WERI-Rb-1 (cell line): ENCODE measurements at regions not wholly inside any gene's neighbourhood (a gene's known extent, or its start where the extent isn't known, plus 50 kb on each side); places are given as distances from the start of the nearest gene placed in this dataset.
"Not testable (repeated sequence)": the region's sequence is repeated elsewhere in the genome, so short reads cannot be mapped to it uniquely, and the experiment has no call there.

ENCODE experiments used
- DNase-seq: peaks from one replicate; pipeline ENCODE4 v3.0.0-alpha.2; 2020
- H3K27ac ChIP-seq: fragments of 250-450 bp; sonication (Bioruptor Pico); 2 replicates; pipeline ENCODE4 v1.5.1; 2020; ENCODE audit warnings: mild to moderate bottlenecking, moderate library complexity
- H3K27me3 ChIP-seq: fragments of 250-450 bp; sonication (Bioruptor Pico); 2 replicates; pipeline ENCODE4 v1.5.1; 2021; ENCODE audit warnings: mild to moderate bottlenecking, low read depth, moderate library complexity; ENCODE audit not compliant: insufficient read depth, severe bottlenecking
- H3K36me3 ChIP-seq: fragments of 250-450 bp; sonication (Bioruptor Pico); 2 replicates; pipeline ENCODE4 v1.5.1; 2020; ENCODE audit warnings: mild to moderate bottlenecking, moderate library complexity
- H3K4me3 ChIP-seq: 2 replicates; pipeline ENCODE4 v1.5.1; 2011; ENCODE audit warnings: low read depth, mild to moderate bottlenecking, control low read depth, low read length
- H3K9me3 ChIP-seq: fragments of 250-450 bp; sonication (Bioruptor Pico); 2 replicates; pipeline ENCODE4 v1.5.1; 2021; ENCODE audit warnings: mild to moderate bottlenecking, moderate library complexity; ENCODE audit not compliant: severe bottlenecking
- CTCF ChIP-seq: IDR thresholded peaks from 2 replicates; pipeline ENCODE4 v1.5.1; 2011; ENCODE audit warnings: low read depth, mild to moderate bottlenecking, control low read depth, inconsistent platforms, low read length

- Histone ChIP-seq H3K4me3 (no peak overlapping the region), H3K9me3 (peaks cover 7% of the 10 kb centered on the region), H3K36me3 (no peaks in the 10 kb centered on the region), H3K27me3 (no peaks in the 10 kb centered on the region), H3K27ac (no peak overlapping the region)
- no peak for DNase-seq
- no peak for TF ChIP-seq CTCF
Measured at GRCh38 chr17:69692171-69692570, 277.7 kb downstream of the MAP2K6 start.

- no peak for TF ChIP-seq CTCF
- Histone ChIP-seq H3K9me3 (peaks cover 21% of the 10 kb centered on the region), H3K4me3 (no peak overlapping the region), H3K36me3 (no peaks in the 10 kb centered on the region), H3K27ac (no peak overlapping the region), H3K27me3 (no peaks in the 10 kb centered on the region)
- DNase-seq: no peak
Measured at GRCh38 chr17:69695646-69696045, 281.1 kb downstream of the MAP2K6 start.

GRCh38 chr17:69696650-69697049 lies 282.2 kb downstream of the MAP2K6 start:
- H3K9me3 ChIP-seq: peaks cover 21% of the 10 kb centered on the region
- H3K36me3 ChIP-seq: no peaks in the 10 kb centered on the region
- no peak for DNase-seq
- no peak overlapping the region for H3K4me3 ChIP-seq
- H3K27me3 ChIP-seq: no peaks in the 10 kb centered on the region
- H3K27ac ChIP-seq: no peak overlapping the region
- TF ChIP-seq CTCF: no peak

- not testable (repeated sequence) for H3K36me3 ChIP-seq, H3K27me3 ChIP-seq, H3K4me3 ChIP-seq, H3K27ac ChIP-seq, DNase-seq
- H3K9me3 ChIP-seq: peaks cover 21% of the 10 kb centered on the region
Measured at GRCh38 chr17:69698352-69698751, 283.9 kb downstream of the MAP2K6 start.

GRCh38 chr17:69702078-69702477 lies 287.6 kb downstream of the MAP2K6 start:
- no peak for TF ChIP-seq CTCF
- peaks cover 16% of the 10 kb centered on the region for H3K9me3 ChIP-seq
- H3K27ac ChIP-seq: no peak overlapping the region
- no peak overlapping the region for H3K4me3 ChIP-seq
- no peak for DNase-seq
- no peaks in the 10 kb centered on the region for H3K27me3 ChIP-seq
- H3K36me3 ChIP-seq: no peaks in the 10 kb centered on the region

- no peaks in the 10 kb centered on the region for H3K36me3 ChIP-seq
- H3K4me3 ChIP-seq: no peak overlapping the region
- no peaks in the 10 kb centered on the region for H3K27me3 ChIP-seq
- no peak for TF ChIP-seq CTCF
- H3K9me3 ChIP-seq: peaks cover 7% of the 10 kb centered on the region
- no peak overlapping the region for H3K27ac ChIP-seq
- no peak for DNase-seq
Measured at GRCh38 chr17:69703751-69704150, 289.3 kb downstream of the MAP2K6 start.

- Histone ChIP-seq H3K4me3 (no peak overlapping the region), H3K27ac (no peak overlapping the region), H3K27me3 (no peaks in the 10 kb centered on the region), H3K36me3 (no peaks in the 10 kb centered on the region), H3K9me3 (no peaks in the 10 kb centered on the region)
- DNase-seq: no peak
- TF ChIP-seq CTCF: no peak
Measured at GRCh38 chr17:69704935-69705334, 290.4 kb downstream of the MAP2K6 start.
